Heart right ventricle (tissue), 16 donors: ENCODE measurements at regions not wholly inside any gene's neighbourhood (a gene's known extent, or its start where the extent isn't known, plus 50 kb on each side); places are given as distances from the start of the nearest gene placed in this dataset.

Experiments
- ATAC-seq, 8 donors: fragments of 200-7000 bp; cut with Tn5 transposase; one replicate each; pipeline ENCODE4 v1.9.1; 2020; ENCODE audit warnings: mild to moderate bottlenecking in 8 of 8, moderate library complexity in 8 of 8, moderate number of reproducible peaks in 1 of 8
- DNase-seq, 2 donors: peaks; one replicate each; pipeline ENCODE4 v3.0.0-alpha.2; 2020
- H3K27ac ChIP-seq, 10 donors: fragments of 200-600 bp; sonication (generic) in 2 of 10; one replicate each; pipeline versions ENCODE4 v1.5.0 to v1.8.0; 2020 to 2022; ENCODE audit warnings: mild to moderate bottlenecking in 3 of 10
- H3K27me3 ChIP-seq, 7 donors: fragments of 200-600 bp; one replicate each; pipeline ENCODE4 v1.8.0; 2021 to 2022; ENCODE audit warnings: mild to moderate bottlenecking in 2 of 7
- H3K36me3 ChIP-seq, 9 donors: fragments of 200-600 bp; sonication (generic) in 1 of 9; one replicate each; pipeline versions ENCODE4 v1.5.0 to v1.8.0; 2020 to 2022; ENCODE audit warnings: mild to moderate bottlenecking in 2 of 9
- H3K4me1 ChIP-seq, 9 donors: fragments of 200-600 bp; sonication (generic) in 1 of 9; one replicate each; pipeline versions ENCODE4 v1.5.0 to v1.8.0; 2020 to 2022; ENCODE audit warnings: mild to moderate bottlenecking in 4 of 9
- H3K4me3 ChIP-seq, 10 donors: fragments of 200-600 bp; sonication (generic) in 2 of 10; one replicate each; pipeline versions ENCODE4 v1.5.0 to v1.8.0; 2020 to 2022; ENCODE audit warnings: mild to moderate bottlenecking in 7 of 10, moderate library complexity in 2 of 10
- H3K9me3 ChIP-seq, 11 donors: fragments of 200-600 bp in 10 of 11; sonication (generic) in 2 of 11; one replicate each; pipeline versions ENCODE4 v1.5.0 to v1.8.0; 2013 to 2022; ENCODE audit warnings: mild to moderate bottlenecking in 2 of 11, control low read depth in 1 of 11, moderate library complexity in 1 of 11
- WGBS, 2 donors: extraction: QIAGEN DNeasy Blood & Tissue Kit; methylation state at CpG; one replicate each; pipeline ENCODE4 v1.1.7; 2013; ENCODE audit warnings: inconsistent platforms in 1 of 2; 5-methylcytosine and 5-hydroxymethylcytosine counted together
- intact Hi-C, 10 donors: fragments of 100-400 bp; cut with DNase I; formaldehyde crosslinking; loops; one replicate each; pipeline versions ENCODE4 v1.11.1 to v1.14.2; 2022
- TF ChIP-seq, protein P1 (sequence below), 9 donors: fragments of 200-600 bp; sonication (generic) in 2 of 9; IDR thresholded peaks; one replicate each; pipeline versions ENCODE4 v1.5.0 to v1.8.0; 2021 to 2022; ENCODE audit warnings: antibody characterized with exemption in 9 of 9, mild to moderate bottlenecking in 5 of 9, moderate library complexity in 1 of 9
- donor health status: Arrhythmogenic right ventricular cardiomyopathy.
- donor health status: ischemic (EF 13 %, LVEDD 7.1; RV severe dilation, severe dysfunction).
- donor health status: healthy with polysubstance abuse.
- donor health status: DM: no; HTN: yes; CAD: no.
- donor health status: DM: no; HTN: no; CAD: no.
- donor health status: ischemic (EF 25% LVEDD 6.9; RV normal size, moderate dysfunction).
- donor health status: ischemic (EF 25% LVEDD 5.7; RV mildly dilated, moderate dysfunction).
- donor health status: healthy.
- donor health status: DM: yes; HTN: yes; CAD: no.
- donor health status: Ischemic cardiomyopathy.
- donor health status: ischemic (EF 35%, LVEDD 5.7; RV mildly dilated, moderate dysfunction).
- donor health status: nonischemic (EF 11% LVEDD 7.7; RV severe dilation, severe dysfunction).
- donor health status: DM: yes; HTN: yes; CAD: no.
- donor health status: PGD.
- donor health status: ischemic (EF 29% LVEDD 5.4; RV normal size, mild dysfunction).
- donor health status: nonischemic (EF 23%, LVEDD 6.1; RV moderate dilation, normal function).

GRCh38 chr1:214792527-214793186, 189.7 kb downstream of the CENPF start:
- H3K27me3 ChIP-seq, result no peaks in the 10 kb centered on the region
- no peak overlapping the region for H3K27ac ChIP-seq
- no peaks in the 10 kb centered on the region for H3K36me3 ChIP-seq
- H3K9me3 ChIP-seq, result peaks cover 0 to 10% (median 0%) of the 10 kb centered on the region in 11 donors
- no peaks in the 10 kb centered on the region for H3K4me1 ChIP-seq
- ATAC-seq, result no peak
- intact Hi-C loops, result no loop called here
- H3K4me3 ChIP-seq, result no peak overlapping the region
- TF ChIP-seq, protein P1, sequence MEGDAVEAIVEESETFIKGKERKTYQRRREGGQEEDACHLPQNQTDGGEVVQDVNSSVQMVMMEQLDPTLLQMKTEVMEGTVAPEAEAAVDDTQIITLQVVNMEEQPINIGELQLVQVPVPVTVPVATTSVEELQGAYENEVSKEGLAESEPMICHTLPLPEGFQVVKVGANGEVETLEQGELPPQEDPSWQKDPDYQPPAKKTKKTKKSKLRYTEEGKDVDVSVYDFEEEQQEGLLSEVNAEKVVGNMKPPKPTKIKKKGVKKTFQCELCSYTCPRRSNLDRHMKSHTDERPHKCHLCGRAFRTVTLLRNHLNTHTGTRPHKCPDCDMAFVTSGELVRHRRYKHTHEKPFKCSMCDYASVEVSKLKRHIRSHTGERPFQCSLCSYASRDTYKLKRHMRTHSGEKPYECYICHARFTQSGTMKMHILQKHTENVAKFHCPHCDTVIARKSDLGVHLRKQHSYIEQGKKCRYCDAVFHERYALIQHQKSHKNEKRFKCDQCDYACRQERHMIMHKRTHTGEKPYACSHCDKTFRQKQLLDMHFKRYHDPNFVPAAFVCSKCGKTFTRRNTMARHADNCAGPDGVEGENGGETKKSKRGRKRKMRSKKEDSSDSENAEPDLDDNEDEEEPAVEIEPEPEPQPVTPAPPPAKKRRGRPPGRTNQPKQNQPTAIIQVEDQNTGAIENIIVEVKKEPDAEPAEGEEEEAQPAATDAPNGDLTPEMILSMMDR (IDR thresholded peaks at IDR 0.05), result no peak
- no peak for DNase-seq
- WGBS, 2 donors, result 58 to 67% methylated on average over 6 of the region's 6 CpGs

GRCh38 chr1:214793708-214794107, 190.7 kb downstream of the CENPF start:
- no peaks in the 10 kb centered on the region for H3K27me3 ChIP-seq
- TF ChIP-seq, protein P1 (IDR thresholded peaks at IDR 0.05), result no peak
- H3K27ac ChIP-seq, result no peak overlapping the region
- WGBS, 2 donors, result 66 to 91% methylated on average over 2 of the region's 2 CpGs
- H3K4me1 ChIP-seq, result no peaks in the 10 kb centered on the region
- H3K9me3 ChIP-seq, result peaks cover 0 to 11% (median 0%) of the 10 kb centered on the region in 11 donors
- intact Hi-C loops, result no loop called here
- DNase-seq (no peak), ATAC-seq (no peak)
- H3K4me3 ChIP-seq, result no peak overlapping the region
- no peaks in the 10 kb centered on the region for H3K36me3 ChIP-seq

DNA sequence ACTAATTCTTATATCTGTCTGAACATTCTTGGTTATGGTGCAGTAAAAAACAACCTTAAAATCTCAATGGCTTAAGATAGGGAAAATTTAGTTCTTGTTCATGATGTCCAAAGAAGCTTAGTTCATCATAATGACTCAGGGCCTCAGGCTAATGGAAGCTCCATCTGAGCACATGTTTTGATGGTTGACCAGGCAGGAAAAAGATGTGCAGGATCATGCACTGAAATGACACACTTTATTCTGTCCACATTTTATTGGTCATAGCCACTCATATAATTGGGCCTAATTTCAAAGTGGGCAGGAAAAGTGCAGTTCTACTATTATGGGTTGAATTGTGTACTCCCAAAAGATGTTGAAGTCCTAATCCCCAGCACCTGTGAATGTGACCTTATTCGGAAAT, 198.2 kb downstream of the CENPF start:
- Histone ChIP-seq H3K9me3 (peaks cover 0 to 19% (median 6%) of the 10 kb centered on the region in 11 donors), H3K27me3 (no peaks in the 10 kb centered on the region), H3K4me3 (no peak overlapping the region), H3K36me3 (no peaks in the 10 kb centered on the region), H3K27ac (no peak overlapping the region), H3K4me1 (no peaks in the 10 kb centered on the region)
- intact Hi-C loops, result loop anchor here in 1 of 10 donors (10.0 kb wide), 1 partner anchor 724 kb away; no protein-coding TSS in a partner anchor
- ATAC-seq (no peak), DNase-seq (no peak)
- WGBS, 2 donors, result 86 to 97% methylated on average over 1 of the region's 1 CpG
- TF ChIP-seq, protein P1 (IDR thresholded peaks at IDR 0.05), result no peak

GRCh38 chr1:214808845-214809460, 206.0 kb downstream of the CENPF start:
- no peaks in the 10 kb centered on the region for H3K4me1 ChIP-seq
- 56 to 60% methylated on average over 3 of the region's 3 CpGs for WGBS, 2 donors
- H3K9me3 ChIP-seq, result peaks cover 0 to 28% (median 13%) of the 10 kb centered on the region in 11 donors
- H3K36me3 ChIP-seq, result no peaks in the 10 kb centered on the region
- no peak for DNase-seq
- no peaks in the 10 kb centered on the region for H3K27me3 ChIP-seq
- H3K4me3 ChIP-seq, result no peak overlapping the region
- intact Hi-C loops, result loop anchor here in 1 of 10 donors (10.0 kb wide), 1 partner anchor 716 kb away; no protein-coding TSS in a partner anchor
- no peak overlapping the region for H3K27ac ChIP-seq
- ATAC-seq, result no peak
- TF ChIP-seq, protein P1 (IDR thresholded peaks at IDR 0.05), result peak in 4 of 9 donors; percentile 10 to 31 (median 16)
